GM23338 (cell line): ENCODE measurements at regions not wholly inside any gene's neighbourhood (a gene's known extent, or its start where the extent isn't known, plus 50 kb on each side); places are given as distances from the start of the nearest gene placed in this dataset.
A peak's percentile ranks its signal among the peaks of the same experiment; 100 is the strongest.

Experiments
- ATAC-seq: fragments of 200-7000 bp; cut with Tn5 transposase; 3 replicates; pipeline ENCODE4 v1.9.1; 2020
- DNase-seq: peaks from one replicate; pipeline ENCODE4 v3.0.0-alpha.2; 2015; ENCODE audit warnings: low spot score
- H2AFZ ChIP-seq: fragments of 200-600 bp; sonication (generic); 2 replicates; pipeline ENCODE4 v1.8.0; 2016; ENCODE audit warnings: antibody characterized with exemption, mild to moderate bottlenecking, moderate library complexity
- H3F3A ChIP-seq: fragments of 200-600 bp; sonication (generic); replicated peaks from 2 replicates; pipeline ENCODE4 v1.8.0; 2017; ENCODE audit warnings: antibody characterized with exemption, mixed run types, low read depth
- H3K27ac ChIP-seq: fragments of 200-600 bp; sonication (generic); 2 replicates; pipeline ENCODE4 v1.6.1; 2016; ENCODE audit warnings: low read depth
- H3K27me3 ChIP-seq: fragments of 200-600 bp; sonication (generic); 2 replicates; pipeline ENCODE4 v1.8.0; 2016; ENCODE audit warnings: mild to moderate bottlenecking, mixed run types, moderate library complexity; ENCODE audit not compliant: insufficient read depth
- H3K36me3 ChIP-seq: fragments of 200-600 bp; sonication (generic); 2 replicates; pipeline ENCODE4 v1.8.0; 2016; ENCODE audit warnings: mild to moderate bottlenecking; ENCODE audit not compliant: insufficient read depth
- H3K4me1 ChIP-seq: fragments of 200-600 bp; sonication (generic); 2 replicates; pipeline ENCODE4 v1.8.0; 2016; ENCODE audit warnings: mild to moderate bottlenecking, moderate library complexity; ENCODE audit not compliant: insufficient read depth
- H3K4me2 ChIP-seq: fragments of 200-600 bp; sonication (generic); 2 replicates; pipeline ENCODE4 v1.7.1; 2017; ENCODE audit warnings: mixed run types
- H3K4me3 ChIP-seq: fragments of 200-600 bp; sonication (generic); 2 replicates; pipeline ENCODE4 v1.6.1; 2016; ENCODE audit warnings: mixed run types
- H3K79me2 ChIP-seq: fragments of 200-600 bp; sonication (generic); replicated peaks from 2 replicates; pipeline ENCODE4 v1.8.0; 2017; ENCODE audit warnings: mild to moderate bottlenecking; ENCODE audit not compliant: insufficient read depth
- H3K9me2 ChIP-seq: fragments of 200-600 bp; sonication (generic); 2 replicates; pipeline ENCODE4 v1.8.0; 2017; ENCODE audit not compliant: insufficient read depth
- H4K20me1 ChIP-seq: fragments of 200-600 bp; sonication (generic); replicated peaks from 2 replicates; pipeline ENCODE4 v1.8.0; 2017; ENCODE audit warnings: mild to moderate bottlenecking; ENCODE audit not compliant: insufficient read depth
- H3K27ac Mint-ChIP-seq: 2 replicates; pipeline ENCODE4 v1.8.0; 2020; ENCODE audit warnings: inconsistent platforms, mild to moderate bottlenecking, moderate library complexity, mixed read lengths
- H3K27me3 Mint-ChIP-seq: 3 replicates; pipeline ENCODE4 v1.8.0; 2022; ENCODE audit warnings: low read depth, mild to moderate bottlenecking, moderate library complexity, mixed read lengths, inconsistent platforms; ENCODE audit not compliant: insufficient read depth, poor library complexity
- H3K36me3 Mint-ChIP-seq: 3 replicates; pipeline ENCODE4 v1.8.0; 2021; ENCODE audit warnings: low read depth, mild to moderate bottlenecking, inconsistent platforms, moderate library complexity, mixed read lengths
- H3K4me1 Mint-ChIP-seq: 3 replicates; pipeline ENCODE4 v1.8.0; 2020; ENCODE audit warnings: mild to moderate bottlenecking, inconsistent platforms, mixed read lengths
- H3K4me3 Mint-ChIP-seq: 3 replicates; pipeline ENCODE4 v1.8.0; 2021; ENCODE audit warnings: moderate library complexity, mild to moderate bottlenecking, inconsistent platforms, mixed read lengths
- H3K9me3 Mint-ChIP-seq: 3 replicates; pipeline ENCODE4 v1.8.0; 2020; ENCODE audit warnings: moderate library complexity, mild to moderate bottlenecking, inconsistent platforms, mixed read lengths
- EZH2 ChIP-seq: fragments of 200-600 bp; sonication (generic); IDR thresholded peaks from one replicate; pipeline ENCODE4 v1.8.0; 2017; ENCODE audit warnings: antibody characterized with exemption, mild to moderate bottlenecking, low read depth; ENCODE audit not compliant: unreplicated experiment
- JUNB ChIP-seq: IDR thresholded peaks from one replicate; pipeline ENCODE4 v1.6.1; 2016; ENCODE audit warnings: antibody characterized with exemption; ENCODE audit not compliant: unreplicated experiment
- STAT1 ChIP-seq: IDR thresholded peaks from one replicate; pipeline ENCODE4 v1.6.1; 2016; ENCODE audit warnings: antibody characterized with exemption; ENCODE audit not compliant: unreplicated experiment
- ZNF114 ChIP-seq: fragments of 250-450 bp; sonication (Bioruptor Pico); IDR thresholded peaks from 2 replicates; pipeline ENCODE4 v1.5.0; 2020; ENCODE audit warnings: mild to moderate bottlenecking, moderate library complexity
- ZNF331 ChIP-seq: fragments of 250-450 bp; sonication (Bioruptor Pico); IDR thresholded peaks from 2 replicates; pipeline ENCODE4 v1.5.0; 2020; ENCODE audit warnings: low read depth, mild to moderate bottlenecking, moderate library complexity
- TF ChIP-seq, protein P1 (sequence below): IDR thresholded peaks from one replicate; pipeline ENCODE4 v1.6.1; 2018; ENCODE audit warnings: antibody characterized with exemption; ENCODE audit not compliant: unreplicated experiment
- TF ChIP-seq, protein P2 (sequence below): IDR thresholded peaks from 2 replicates; pipeline ENCODE4 v1.6.1; 2016; ENCODE audit warnings: antibody characterized with exemption

DNA sequence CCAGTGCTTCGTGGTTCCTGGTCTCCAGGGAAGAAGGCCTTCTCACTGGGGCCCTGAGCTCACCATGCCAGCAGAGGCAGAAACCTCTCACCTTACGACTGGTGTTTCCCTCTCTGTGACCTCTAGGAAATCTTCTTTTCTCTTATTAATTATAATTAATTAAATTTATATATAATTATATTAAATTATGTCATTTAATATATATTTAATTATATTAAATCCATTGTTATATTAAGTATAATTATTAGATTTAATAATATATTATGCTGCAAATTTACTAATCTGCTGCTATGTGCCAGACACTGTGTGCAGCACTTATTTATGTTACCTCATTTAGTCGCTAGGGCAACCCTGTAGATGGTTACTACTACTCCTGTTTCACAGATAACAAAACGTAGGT, 70.3 kb upstream of the MBIP start:
- Mint-ChIP-seq H3K4me1 (no peaks in the 10 kb centered on the region; the same call in 2 of the 3 replicates), H3K9me3 (no peaks in the 10 kb centered on the region), H3K27me3 (peaks cover 2% of the 10 kb centered on the region), H3K36me3 (no peaks in the 10 kb centered on the region), H3K27ac (no peak overlapping the region), H3K4me3 (no peak overlapping the region)
- Histone ChIP-seq H3K4me2 (no peak overlapping the region), H3K79me2 (no peaks in the 10 kb centered on the region), H3K27me3 (no peaks in the 10 kb centered on the region), H3K27ac (no peak overlapping the region), H4K20me1 (no peaks in the 10 kb centered on the region), H3K4me1 (no peaks in the 10 kb centered on the region), H3K4me3 (no peak overlapping the region), H2AFZ (no peak overlapping the region), H3F3A (no peaks in the 10 kb centered on the region), H3K36me3 (no peaks in the 10 kb centered on the region), H3K9me2 (no peaks in the 10 kb centered on the region)
- ATAC-seq: no peak
- DNase-seq: no peak
- TF ChIP-seq JUNB (no peak), ZNF114 (CRISPR knock-in tag) (no peak)
- TF ChIP-seq, protein P1, sequence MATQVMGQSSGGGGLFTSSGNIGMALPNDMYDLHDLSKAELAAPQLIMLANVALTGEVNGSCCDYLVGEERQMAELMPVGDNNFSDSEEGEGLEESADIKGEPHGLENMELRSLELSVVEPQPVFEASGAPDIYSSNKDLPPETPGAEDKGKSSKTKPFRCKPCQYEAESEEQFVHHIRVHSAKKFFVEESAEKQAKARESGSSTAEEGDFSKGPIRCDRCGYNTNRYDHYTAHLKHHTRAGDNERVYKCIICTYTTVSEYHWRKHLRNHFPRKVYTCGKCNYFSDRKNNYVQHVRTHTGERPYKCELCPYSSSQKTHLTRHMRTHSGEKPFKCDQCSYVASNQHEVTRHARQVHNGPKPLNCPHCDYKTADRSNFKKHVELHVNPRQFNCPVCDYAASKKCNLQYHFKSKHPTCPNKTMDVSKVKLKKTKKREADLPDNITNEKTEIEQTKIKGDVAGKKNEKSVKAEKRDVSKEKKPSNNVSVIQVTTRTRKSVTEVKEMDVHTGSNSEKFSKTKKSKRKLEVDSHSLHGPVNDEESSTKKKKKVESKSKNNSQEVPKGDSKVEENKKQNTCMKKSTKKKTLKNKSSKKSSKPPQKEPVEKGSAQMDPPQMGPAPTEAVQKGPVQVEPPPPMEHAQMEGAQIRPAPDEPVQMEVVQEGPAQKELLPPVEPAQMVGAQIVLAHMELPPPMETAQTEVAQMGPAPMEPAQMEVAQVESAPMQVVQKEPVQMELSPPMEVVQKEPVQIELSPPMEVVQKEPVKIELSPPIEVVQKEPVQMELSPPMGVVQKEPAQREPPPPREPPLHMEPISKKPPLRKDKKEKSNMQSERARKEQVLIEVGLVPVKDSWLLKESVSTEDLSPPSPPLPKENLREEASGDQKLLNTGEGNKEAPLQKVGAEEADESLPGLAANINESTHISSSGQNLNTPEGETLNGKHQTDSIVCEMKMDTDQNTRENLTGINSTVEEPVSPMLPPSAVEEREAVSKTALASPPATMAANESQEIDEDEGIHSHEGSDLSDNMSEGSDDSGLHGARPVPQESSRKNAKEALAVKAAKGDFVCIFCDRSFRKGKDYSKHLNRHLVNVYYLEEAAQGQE: no peak

DNA sequence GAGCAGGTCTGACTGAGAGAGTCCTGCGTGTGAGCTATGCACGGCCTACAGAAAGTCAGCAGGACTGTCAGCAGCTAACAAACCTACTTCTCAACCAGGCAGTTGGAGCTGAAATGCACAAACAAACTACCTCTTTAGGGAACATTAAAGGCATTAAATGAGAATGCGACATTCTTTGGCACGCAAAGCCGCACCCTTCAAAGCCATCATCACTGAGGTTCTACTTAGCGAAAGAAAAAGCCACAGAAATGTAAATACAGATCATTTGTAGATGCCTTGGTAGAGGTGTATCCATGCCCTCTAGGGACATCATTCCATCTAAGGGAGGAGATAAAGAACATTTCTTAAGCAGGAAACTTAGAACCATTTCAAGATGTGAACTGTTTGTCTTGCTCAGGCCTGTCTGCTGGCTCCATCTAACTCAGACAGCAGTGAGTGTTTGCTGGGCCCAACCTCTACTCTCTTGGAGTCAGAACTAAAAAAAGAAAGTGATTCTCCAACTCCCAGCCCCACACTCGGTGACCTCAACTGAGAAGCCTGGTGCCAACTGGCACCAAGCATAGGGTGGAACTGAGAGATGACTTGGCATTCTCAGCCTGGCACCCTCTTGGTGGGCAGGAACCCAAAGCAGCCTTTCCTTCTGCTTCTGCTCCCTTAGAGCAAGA, 63.5 kb upstream of the MBIP start:
- Mint-ChIP-seq H3K36me3 (no peaks in the 10 kb centered on the region), H3K27ac (no peak overlapping the region), H3K4me1 (no peaks in the 10 kb centered on the region), H3K9me3 (no peaks in the 10 kb centered on the region), H3K27me3 (no peaks in the 10 kb centered on the region), H3K4me3 (no peak overlapping the region)
- Histone ChIP-seq H3K79me2 (no peaks in the 10 kb centered on the region), H2AFZ (0 out of 2 replicates have a peak overlapping the region, but pooled peaks have one; percentile 11), H3K27ac (no peak overlapping the region), H3K4me3 (no peak overlapping the region), H4K20me1 (no peaks in the 10 kb centered on the region), H3K27me3 (no peaks in the 10 kb centered on the region), H3K36me3 (no peaks in the 10 kb centered on the region), H3K9me2 (peaks cover 2% of the 10 kb centered on the region; the same call in 1 of the 2 replicates), H3K4me1 (no peaks in the 10 kb centered on the region), H3F3A (no peaks in the 10 kb centered on the region), H3K4me2 (no peak overlapping the region)
- ATAC-seq: no peak
- no peak for DNase-seq
- TF ChIP-seq STAT1 (no peak), JUNB (no peak), ZNF331 (no peak), EZH2 (no peak)
- TF ChIP-seq, protein P2, sequence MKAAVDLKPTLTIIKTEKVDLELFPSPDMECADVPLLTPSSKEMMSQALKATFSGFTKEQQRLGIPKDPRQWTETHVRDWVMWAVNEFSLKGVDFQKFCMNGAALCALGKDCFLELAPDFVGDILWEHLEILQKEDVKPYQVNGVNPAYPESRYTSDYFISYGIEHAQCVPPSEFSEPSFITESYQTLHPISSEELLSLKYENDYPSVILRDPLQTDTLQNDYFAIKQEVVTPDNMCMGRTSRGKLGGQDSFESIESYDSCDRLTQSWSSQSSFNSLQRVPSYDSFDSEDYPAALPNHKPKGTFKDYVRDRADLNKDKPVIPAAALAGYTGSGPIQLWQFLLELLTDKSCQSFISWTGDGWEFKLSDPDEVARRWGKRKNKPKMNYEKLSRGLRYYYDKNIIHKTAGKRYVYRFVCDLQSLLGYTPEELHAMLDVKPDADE: no peak
- TF ChIP-seq, protein P1: no peak
